CD14-positive monocyte (primary cell): ENCODE measurements at regions not wholly inside any gene's neighbourhood (a gene's known extent, or its start where the extent isn't known, plus 50 kb on each side); places are given as distances from the start of the nearest gene placed in this dataset.

Experiments used
- DNase-seq, 3 donors: peaks; one replicate each; pipeline ENCODE4 v3.0.0-alpha.2; 2011 to 2022
- H2AFZ ChIP-seq: 2 replicates; pipeline ENCODE4 v1.6.0; 2012; ENCODE audit warnings: mild to moderate bottlenecking, low read depth, low read length, inconsistent platforms; ENCODE audit not compliant: insufficient read depth, poor library complexity, severe bottlenecking
- H3K27ac ChIP-seq, 2 donors: 1 replicate in 1 of 2; 2 replicates in 1 of 2; pipeline ENCODE4 v1.5.1; 2012 to 2013; ENCODE audit warnings: low read length in 2 of 2, control low read depth in 1 of 2, inconsistent platforms in 1 of 2, low read depth in 1 of 2, mild to moderate bottlenecking in 1 of 2
- H3K27me3 ChIP-seq, 2 donors: one replicate each; pipeline versions ENCODE4 v1.6.0 to v1.6.1; 2011 to 2013; ENCODE audit warnings: low read length in 2 of 2; ENCODE audit not compliant: control insufficient read depth in 2 of 2, insufficient read depth in 2 of 2
- H3K36me3 ChIP-seq, 2 donors: replicated peaks in 1 of 2; 1 replicate in 1 of 2; 2 replicates in 1 of 2; pipeline versions ENCODE4 v1.5.1 to v1.6.1; 2012 to 2013; ENCODE audit warnings: low read length in 2 of 2, control low read depth in 1 of 2, inconsistent platforms in 1 of 2, mild to moderate bottlenecking in 1 of 2; ENCODE audit not compliant: insufficient read depth in 2 of 2, control insufficient read depth in 1 of 2
- H3K4me1 ChIP-seq, 2 donors: 1 replicate in 1 of 2; 2 replicates in 1 of 2; pipeline versions ENCODE4 v1.5.1 to v1.6.1; 2012 to 2013; ENCODE audit warnings: low read length in 2 of 2, control low read depth in 1 of 2, inconsistent platforms in 1 of 2, mild to moderate bottlenecking in 1 of 2, moderate library complexity in 1 of 2; ENCODE audit not compliant: insufficient read depth in 2 of 2, control insufficient read depth in 1 of 2
- H3K4me2 ChIP-seq: replicated peaks from 2 replicates; pipeline ENCODE3; 2012; ENCODE audit warnings: low read length, moderate library complexity, mild to moderate bottlenecking; ENCODE audit not compliant: poor library complexity, severe bottlenecking; ENCODE audit errors: extremely low read depth
- H3K4me3 ChIP-seq, 3 experiments: fragments of 200-600 bp in 1 of 3; sonication (generic) in 1 of 3; replicated peaks in 1 of 3; 1 replicate in 2 of 3; 2 replicates in 1 of 3; pipeline ENCODE4 v1.5.1; 2011 to 2013; ENCODE audit warnings: low read length in 3 of 3, mild to moderate bottlenecking in 3 of 3, control low read depth in 2 of 3, low read depth in 2 of 3, inconsistent platforms in 1 of 3, moderate library complexity in 1 of 3
- H3K79me2 ChIP-seq: 2 replicates; pipeline ENCODE4 v1.6.0; 2012; ENCODE audit warnings: mild to moderate bottlenecking, control low read depth, inconsistent platforms, low read length, moderate library complexity; ENCODE audit not compliant: insufficient read depth
- H3K9ac ChIP-seq: 2 replicates; pipeline ENCODE4 v1.6.0; 2017; ENCODE audit warnings: low read length, mild to moderate bottlenecking; ENCODE audit not compliant: insufficient read depth, poor library complexity, severe bottlenecking
- H3K9me3 ChIP-seq, 2 donors: replicated peaks in 1 of 2; 1 replicate in 1 of 2; 2 replicates in 1 of 2; pipeline versions ENCODE4 v1.5.1 to v1.6.1; 2012 to 2013; ENCODE audit warnings: low read length in 2 of 2, control low read depth in 1 of 2; ENCODE audit not compliant: control insufficient read depth in 1 of 2, insufficient read depth in 1 of 2
- H4K20me1 ChIP-seq: 2 replicates; pipeline ENCODE4 v1.6.0; 2012; ENCODE audit warnings: mild to moderate bottlenecking, low read length, control low read depth, moderate library complexity; ENCODE audit not compliant: insufficient read depth
- H3K27ac Mint-ChIP-seq, 7 donors: one replicate each; pipeline ENCODE4 v1.8.0; 2020; ENCODE audit warnings: mild to moderate bottlenecking in 7 of 7, mixed read lengths in 7 of 7, moderate library complexity in 6 of 7, inconsistent platforms in 2 of 7
- H3K27me3 Mint-ChIP-seq, 3 donors: one replicate each; pipeline ENCODE4 v1.8.0; 2021 to 2022; ENCODE audit warnings: low read depth in 3 of 3, mild to moderate bottlenecking in 3 of 3, mixed read lengths in 3 of 3, moderate library complexity in 3 of 3, inconsistent platforms in 1 of 3
- H3K36me3 Mint-ChIP-seq, 2 donors: one replicate each; pipeline ENCODE4 v1.8.0; 2020; ENCODE audit warnings: mixed read lengths in 2 of 2, inconsistent platforms in 1 of 2, mild to moderate bottlenecking in 1 of 2
- H3K4me1 Mint-ChIP-seq: one replicate; pipeline ENCODE4 v1.8.0; 2020; ENCODE audit warnings: mild to moderate bottlenecking, mixed read lengths
- H3K4me3 Mint-ChIP-seq, 2 donors: one replicate each; pipeline ENCODE4 v1.8.0; 2020; ENCODE audit warnings: mild to moderate bottlenecking in 2 of 2, mixed read lengths in 2 of 2, moderate library complexity in 1 of 2
- H3K9me3 Mint-ChIP-seq, 7 donors: one replicate each; pipeline ENCODE4 v1.8.0; 2020 to 2022; ENCODE audit warnings: mixed read lengths in 7 of 7, mild to moderate bottlenecking in 6 of 7, moderate library complexity in 6 of 7, inconsistent platforms in 2 of 7
- WGBS: methylation state at CpG from one replicate; pipeline ENCODE4 v1.1.5; 2013; ENCODE audit warnings: missing lambda C conversion rate; ENCODE audit not compliant: insufficient coverage; 5-methylcytosine and 5-hydroxymethylcytosine counted together
- intact Hi-C, 2 donors: fragments of 100-400 bp; cut with micrococcal nuclease; formaldehyde crosslinking; loops; one replicate each; pipeline versions ENCODE4 v1.15.0 to v1.15.1; 2023
- TF ChIP-seq, protein P1 (sequence below): fragments of 200-600 bp; IDR thresholded peaks from one replicate; pipeline ENCODE4 v1.8.0; 2022; ENCODE audit warnings: antibody characterized with exemption, mild to moderate bottlenecking

DNA sequence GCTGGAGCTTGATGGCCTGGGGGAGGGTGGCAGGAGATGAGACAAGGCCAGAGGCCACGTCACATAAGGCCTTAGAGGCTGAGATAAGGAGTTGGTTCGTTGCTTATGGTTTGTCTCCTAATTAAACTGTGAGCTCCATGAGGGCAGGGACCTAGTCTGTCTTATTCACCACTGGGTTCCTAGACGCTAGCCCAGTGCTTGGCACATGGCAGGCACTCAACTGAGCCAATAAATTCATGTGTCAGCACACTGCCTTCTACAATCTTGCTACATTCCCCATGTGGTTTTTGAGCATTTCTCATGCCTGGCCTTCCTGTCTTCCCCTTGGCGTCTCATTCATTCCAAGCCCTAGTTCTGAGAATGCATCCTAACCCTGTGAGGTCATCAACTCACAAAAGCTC is 92.5 kb upstream of the MED13L start:
- H3K36me3 ChIP-seq, result no peaks in the 10 kb centered on the region
- DNase-seq, result no peak
- Mint-ChIP-seq H3K36me3 (no peaks in the 10 kb centered on the region), H3K4me1 (peaks cover 4% of the 10 kb centered on the region), H3K27ac (peak overlapping the region in 1 of 7 donors; percentile 61), H3K4me3 (no peak overlapping the region), H3K9me3 (peaks cover 0 to 8% (median 0%) of the 10 kb centered on the region in 7 donors), H3K27me3 (peaks cover 3% of the 10 kb centered on the region in 3 donors)
- no peak overlapping the region for H2AFZ ChIP-seq
- no peaks in the 10 kb centered on the region for H4K20me1 ChIP-seq
- intact Hi-C loops, result no loop called here
- H3K79me2 ChIP-seq, result no peaks in the 10 kb centered on the region
- WGBS, result 88% methylated on average over 2 of the region's 4 CpGs
- no peak overlapping the region for H3K27ac ChIP-seq
- H3K4me1 ChIP-seq, result no peaks in the 10 kb centered on the region
- H3K4me3 ChIP-seq, result no peak overlapping the region
- H3K9ac ChIP-seq, result no peak overlapping the region
- no peak overlapping the region for H3K4me2 ChIP-seq
- H3K9me3 ChIP-seq, result no peaks in the 10 kb centered on the region
- H3K27me3 ChIP-seq, result no peaks in the 10 kb centered on the region
- TF ChIP-seq, protein P1, sequence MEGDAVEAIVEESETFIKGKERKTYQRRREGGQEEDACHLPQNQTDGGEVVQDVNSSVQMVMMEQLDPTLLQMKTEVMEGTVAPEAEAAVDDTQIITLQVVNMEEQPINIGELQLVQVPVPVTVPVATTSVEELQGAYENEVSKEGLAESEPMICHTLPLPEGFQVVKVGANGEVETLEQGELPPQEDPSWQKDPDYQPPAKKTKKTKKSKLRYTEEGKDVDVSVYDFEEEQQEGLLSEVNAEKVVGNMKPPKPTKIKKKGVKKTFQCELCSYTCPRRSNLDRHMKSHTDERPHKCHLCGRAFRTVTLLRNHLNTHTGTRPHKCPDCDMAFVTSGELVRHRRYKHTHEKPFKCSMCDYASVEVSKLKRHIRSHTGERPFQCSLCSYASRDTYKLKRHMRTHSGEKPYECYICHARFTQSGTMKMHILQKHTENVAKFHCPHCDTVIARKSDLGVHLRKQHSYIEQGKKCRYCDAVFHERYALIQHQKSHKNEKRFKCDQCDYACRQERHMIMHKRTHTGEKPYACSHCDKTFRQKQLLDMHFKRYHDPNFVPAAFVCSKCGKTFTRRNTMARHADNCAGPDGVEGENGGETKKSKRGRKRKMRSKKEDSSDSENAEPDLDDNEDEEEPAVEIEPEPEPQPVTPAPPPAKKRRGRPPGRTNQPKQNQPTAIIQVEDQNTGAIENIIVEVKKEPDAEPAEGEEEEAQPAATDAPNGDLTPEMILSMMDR, result no peak

DNA sequence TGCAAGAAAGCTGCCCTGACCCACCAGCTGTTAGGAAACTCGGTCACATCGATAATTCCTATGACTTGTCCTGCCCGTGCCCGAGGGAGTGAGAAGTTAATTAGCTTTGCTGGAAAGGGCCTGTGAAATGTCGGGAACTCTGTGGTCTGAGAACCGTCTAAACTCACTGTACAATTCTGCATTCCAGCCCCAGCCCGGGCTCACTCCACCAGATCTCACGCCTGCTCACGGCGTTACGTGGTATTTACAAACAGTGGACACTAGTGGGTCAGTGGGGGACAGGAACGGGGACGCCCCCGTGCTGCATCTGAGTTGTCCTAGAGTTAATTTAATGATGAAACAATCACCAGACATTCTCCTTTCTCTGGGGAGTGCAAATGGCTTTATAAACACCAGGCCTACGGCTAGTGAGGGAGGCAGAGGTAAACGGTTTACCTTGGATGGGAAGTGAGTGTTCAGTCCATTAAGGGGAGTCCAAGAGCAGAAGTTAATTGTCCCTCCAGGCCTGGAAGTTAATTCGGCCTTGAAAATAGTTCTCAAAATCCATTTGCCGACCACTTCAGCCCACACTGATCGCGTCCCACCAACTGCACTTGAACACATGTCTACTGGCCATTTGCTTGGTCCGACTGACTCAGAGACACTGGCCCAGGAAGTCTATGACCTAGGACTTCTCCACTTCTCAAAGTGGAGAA is 93.5 kb upstream of the MED13L start:
- H4K20me1 ChIP-seq, result no peaks in the 10 kb centered on the region
- no peaks in the 10 kb centered on the region for H3K36me3 Mint-ChIP-seq
- peaks cover 2% of the 10 kb centered on the region for H3K4me1 Mint-ChIP-seq
- no peaks in the 10 kb centered on the region for H3K36me3 ChIP-seq
- H3K4me3 ChIP-seq, result no peak overlapping the region
- H3K27me3 ChIP-seq, result no peaks in the 10 kb centered on the region
- TF ChIP-seq, protein P1, result no peak
- no peak for DNase-seq
- no peaks in the 10 kb centered on the region for H3K79me2 ChIP-seq
- H3K27me3 Mint-ChIP-seq, result peaks cover 3% of the 10 kb centered on the region in 3 donors
- no peaks in the 10 kb centered on the region for H3K9me3 ChIP-seq
- H3K4me1 ChIP-seq, result no peaks in the 10 kb centered on the region
- no peak overlapping the region for H3K27ac ChIP-seq
- intact Hi-C loops, result no loop called here
- no peak overlapping the region for H2AFZ ChIP-seq
- no peak overlapping the region for H3K27ac Mint-ChIP-seq
- 86% methylated on average over 7 of the region's 21 CpGs for WGBS
- H3K4me2 ChIP-seq, result no peak overlapping the region
- H3K9ac ChIP-seq, result no peak overlapping the region
- peaks cover 0 to 8% (median 0%) of the 10 kb centered on the region in 7 donors for H3K9me3 Mint-ChIP-seq
- no peak overlapping the region for H3K4me3 Mint-ChIP-seq
